ENCODE measurements at regions not wholly inside any gene's neighbourhood (a gene's known extent, or its start where the extent isn't known, plus 50 kb on each side); places are given as distances from the start of the nearest gene placed in this dataset.

- Histone ChIP-seq H3K9me3 (ENCODE audit: low read length) (no peaks in the 10 kb centered on the region), H3K27ac (ENCODE audit: extremely low read length, insufficient read depth, low read length) (no peak overlapping the region), H3K4me3 (replicated peaks in 1 of 3; ENCODE audit: insufficient read depth in 1 of 3, low read depth in 2 of 3, low read length in 3 of 3) (no peak overlapping the region), H3K9ac (ENCODE audit: insufficient read depth, low read depth, low read length) (no peak overlapping the region), H3K79me2 (ENCODE audit: insufficient read depth, low read length) (no peaks in the 10 kb centered on the region), H3K4me2 (ENCODE audit: low read depth, low read length) (no peak overlapping the region), H2AFZ (ENCODE audit: low read length) (no peak overlapping the region), H3K36me3 (replicated peaks in 1 of 2; ENCODE audit: control insufficient read depth in 1 of 2, insufficient read depth in 2 of 2, low read length in 2 of 2) (no peaks in the 10 kb centered on the region), H4K20me1 (ENCODE audit: insufficient read depth, low read length) (no peaks in the 10 kb centered on the region), H3K4me1 (ENCODE audit: insufficient read depth, low read length) (no peaks in the 10 kb centered on the region), H3K27me3 (ENCODE audit: control insufficient read depth in 1 of 2, insufficient read depth in 2 of 2, low read length in 2 of 2) (no peaks in the 10 kb centered on the region)
- DNase-seq (ENCODE audit: low spot score), result no peak
- no peak for FAIRE-seq
- WGBS (ENCODE audit: low lambda C conversion rate), result 2% methylated on average over 2 of the region's 2 CpGs
- in situ Hi-C loops (cut with HindIII; ENCODE audit: extremely low pct_ligation_motif_present, low pct_unique_long_range_greater_than_20kb) (no loop called here), intact Hi-C loops (cut with micrococcal nuclease; ENCODE audit: unreplicated experiment) (no loop called here)
- POLR2A ChIA-PET, result no interaction called here
- CTCF ChIA-PET (ENCODE audit: low intra/inter-chr PET ratio, low total read pairs), result no interaction called here
- BruUV-seq (replicated peaks), result no TSS peak
- ATAC-seq, result no peak
- TF ChIP-seq ATF2 (CRISPR knock-in tag; IDR thresholded peaks at IDR 0.05), result no peak
- no peak for TF ChIP-seq MTERF4 (CRISPR knock-in tag; IDR thresholded peaks at IDR 0.05)
- no peak for TF ChIP-seq MTA3 (CRISPR knock-in tag; IDR thresholded peaks at IDR 0.05)
- TF ChIP-seq ZBTB44 (CRISPR knock-in tag; IDR thresholded peaks at IDR 0.05), result no peak
- TF ChIP-seq CHCHD3 (CRISPR knock-in tag; IDR thresholded peaks at IDR 0.05), result no peak
- no peak for TF ChIP-seq ZFX (CRISPR knock-in tag; IDR thresholded peaks at IDR 0.05; ENCODE audit: low read depth)
- TF ChIP-seq ZNF879 (CRISPR knock-in tag; IDR thresholded peaks at IDR 0.05), result no peak
- no peak for TF ChIP-seq ARNT (IDR thresholded peaks at IDR 0.05)
- no peak for TF ChIP-seq ZNF543 (CRISPR knock-in tag; IDR thresholded peaks at IDR 0.05)
- no peak for TF ChIP-seq EZH2 (conservative IDR thresholded peaks at IDR 0.05; ENCODE audit: low read depth, low read length)
- TF ChIP-seq ZNF816 (CRISPR knock-in tag; IDR thresholded peaks at IDR 0.05; ENCODE audit: borderline replicate concordance), result no peak
- TF ChIP-seq ZNF737 (CRISPR knock-in tag; IDR thresholded peaks at IDR 0.05; ENCODE audit: borderline replicate concordance), result no peak
- no peak for TF ChIP-seq MATR3 (CRISPR knock-in tag; IDR thresholded peaks at IDR 0.05)
- no peak for TF ChIP-seq SNAI1 (CRISPR knock-in tag; IDR thresholded peaks at IDR 0.05; ENCODE audit: borderline replicate concordance)
- no peak for TF ChIP-seq ZFP82 (CRISPR knock-in tag; IDR thresholded peaks at IDR 0.05; ENCODE audit: borderline replicate concordance)
- no peak for TF ChIP-seq CENPX (CRISPR knock-in tag; IDR thresholded peaks at IDR 0.05)
- TF ChIP-seq ZBTB1 (CRISPR knock-in tag; IDR thresholded peaks at IDR 0.05; ENCODE audit: borderline replicate concordance), result no peak
- no peak for TF ChIP-seq POGK (CRISPR knock-in tag; conservative IDR thresholded peaks at IDR 0.05)
These were observed 57.2 kb upstream of the RHOJ start for GRCh38 chr14:63147018-63147417.

Data from HepG2 (cell line).